Brain pericyte (primary cell): ENCODE measurements at regions not wholly inside any gene's neighbourhood (a gene's known extent, or its start where the extent isn't known, plus 50 kb on each side); places are given as distances from the start of the nearest gene placed in this dataset.
"Not testable (repeated sequence)": the region's sequence is repeated elsewhere in the genome, so short reads cannot be mapped to it uniquely, and the experiment has no call there.

Source experiments
- DNase-seq: peaks from one replicate; pipeline ENCODE4 v3.0.0-alpha.2; 2012; ENCODE audit warnings: low read depth, low spot score

- DNase-seq: not testable (repeated sequence)
These were observed 195.6 kb downstream of the BCL2L11 start for GRCh38 chr2:111316221-111316741.

DNA sequence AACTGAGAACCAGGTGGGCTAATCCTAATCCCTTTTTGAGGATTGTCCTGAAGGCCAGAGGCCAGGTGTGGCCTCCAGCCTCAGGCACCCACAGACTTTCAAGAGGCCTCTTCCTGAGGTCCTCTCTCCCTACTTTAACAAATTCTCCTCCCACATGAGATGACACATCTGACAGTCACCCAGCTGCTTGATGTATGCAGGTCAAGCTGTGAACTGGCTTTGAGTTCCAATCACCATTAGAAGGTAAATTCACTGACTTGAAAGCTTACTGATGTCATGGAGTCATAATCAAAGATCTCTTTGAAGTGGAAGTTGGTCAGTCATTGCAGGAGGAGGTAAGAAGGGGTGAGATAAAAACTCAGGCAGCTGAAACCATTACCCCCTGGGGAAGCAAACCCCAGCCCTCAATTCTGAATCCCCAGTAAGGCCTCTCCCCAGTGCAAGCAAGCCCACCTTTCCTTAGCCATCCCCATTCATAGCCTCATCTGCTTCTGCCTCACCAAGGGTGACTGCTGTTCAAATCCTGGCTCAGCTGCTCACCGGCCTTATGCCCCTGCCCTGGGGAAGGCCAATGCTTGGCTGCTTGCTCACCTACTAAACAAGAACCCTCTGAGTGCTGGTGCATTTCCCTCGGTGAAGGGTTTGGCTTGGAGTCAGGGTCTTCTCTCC is 196.3 kb downstream of the BCL2L11 start:
- not testable (repeated sequence) for DNase-seq

DNA sequence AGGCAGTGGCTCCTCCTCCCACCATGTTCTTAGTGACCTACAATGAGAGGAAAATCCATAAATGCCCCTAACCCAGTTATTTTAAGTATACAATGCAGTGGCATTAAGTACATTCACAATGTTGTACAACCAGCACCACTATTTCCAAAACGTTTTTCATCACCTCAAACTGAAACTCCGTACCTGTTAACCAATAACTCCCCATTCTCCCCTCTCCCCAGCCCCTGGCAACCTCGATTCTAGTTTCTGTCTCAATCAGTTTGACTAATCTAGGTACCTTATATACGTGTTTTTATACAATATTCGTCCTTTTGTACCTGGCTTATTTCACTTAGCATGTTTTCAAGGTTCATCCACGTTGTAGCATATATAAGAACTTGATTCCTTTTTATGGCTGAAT is 198.8 kb downstream of the BCL2L11 start:
- DNase-seq: not testable (repeated sequence)

DNA sequence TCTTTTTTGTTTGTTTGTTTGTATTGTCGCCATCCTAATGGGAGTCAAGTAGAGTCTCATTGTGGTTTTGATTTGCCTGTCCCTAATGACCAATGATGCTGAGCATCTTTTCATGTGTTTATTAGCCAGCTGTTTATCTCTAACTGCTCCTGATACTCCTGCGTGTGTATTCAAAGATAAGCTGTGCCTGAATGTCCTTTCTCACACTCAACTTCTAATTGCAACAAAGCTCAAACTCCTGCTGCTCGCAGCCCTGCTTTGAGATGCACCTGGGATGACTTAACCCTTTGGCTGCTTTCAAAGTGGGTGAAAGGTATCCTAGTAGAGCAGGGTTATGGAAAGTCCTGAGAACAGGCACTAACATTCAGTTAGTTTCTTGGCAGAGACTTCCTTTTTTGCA is 199.6 kb downstream of the BCL2L11 start:
- DNase-seq: not testable (repeated sequence)

DNA sequence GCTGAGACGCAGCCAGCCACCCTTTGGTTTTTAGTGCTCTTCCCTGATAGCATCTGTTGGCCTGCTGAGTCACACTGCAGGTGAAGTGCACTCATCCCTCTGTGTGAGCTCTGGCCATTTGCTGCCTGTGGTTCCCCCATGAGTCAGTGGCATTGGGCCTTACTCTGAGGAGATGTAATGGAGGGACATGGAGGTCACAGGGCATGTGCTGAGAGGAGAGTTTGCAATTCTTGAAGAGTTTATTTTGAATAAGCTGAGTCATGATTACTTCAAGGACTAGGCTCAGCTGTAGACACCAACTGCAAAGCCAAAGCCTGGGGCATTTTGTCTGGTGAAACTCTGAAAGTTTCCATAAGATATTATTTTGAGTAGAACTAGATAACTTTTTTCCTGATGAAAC is 200.3 kb downstream of the BCL2L11 start:
- peak; percentile 72 for DNase-seq

DNA sequence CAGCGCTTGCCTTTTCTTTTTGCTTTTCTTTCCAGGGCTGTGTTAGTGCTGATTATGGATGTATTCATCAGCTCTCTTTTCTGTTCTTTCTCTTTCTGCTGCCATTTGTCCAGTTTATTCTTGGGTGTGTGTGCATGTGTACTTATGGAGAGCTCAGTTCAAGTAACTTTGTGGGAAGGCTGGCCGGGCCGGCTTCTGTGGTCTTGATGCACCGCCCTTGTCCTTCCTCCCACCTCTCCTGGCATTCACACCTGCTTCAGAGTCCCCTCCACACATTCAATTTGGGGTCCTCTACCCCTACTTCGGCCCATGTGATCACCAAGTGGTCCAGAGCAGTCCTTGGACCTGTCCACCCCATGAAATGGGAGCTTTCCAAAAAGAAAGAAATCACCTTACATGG is 202.7 kb downstream of the BCL2L11 start:
- DNase-seq: not testable (repeated sequence)

DNA sequence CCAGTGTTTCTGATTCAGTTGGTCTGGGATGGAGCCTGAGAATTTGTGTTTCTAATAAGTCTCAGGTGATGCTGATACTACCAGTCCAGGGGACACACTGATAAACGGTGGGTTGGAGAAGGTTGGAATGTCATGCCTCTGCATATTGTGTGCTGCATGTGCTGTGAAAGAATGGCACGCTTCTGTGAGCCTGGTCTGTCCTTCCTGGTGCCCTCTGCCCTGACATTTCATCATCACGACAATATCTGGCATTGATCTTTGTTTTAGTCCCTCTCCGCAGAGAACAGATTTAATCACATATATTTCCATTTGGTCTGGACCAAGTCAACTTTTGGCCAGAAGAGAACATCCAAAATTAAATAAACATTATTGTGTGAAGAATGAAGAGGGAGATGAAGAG is 207.0 kb downstream of the BCL2L11 start:
- DNase-seq: not testable (repeated sequence)

- not testable (repeated sequence) for DNase-seq
These were observed 208.6 kb downstream of the BCL2L11 start for GRCh38 chr2:111329309-111329708.

- not testable (repeated sequence) for DNase-seq
These were observed 210.5 kb downstream of the BCL2L11 start for GRCh38 chr2:111331099-111331724.

- DNase-seq: not testable (repeated sequence)
These were observed 214.7 kb downstream of the BCL2L11 start for GRCh38 chr2:111335220-111335907.

DNA sequence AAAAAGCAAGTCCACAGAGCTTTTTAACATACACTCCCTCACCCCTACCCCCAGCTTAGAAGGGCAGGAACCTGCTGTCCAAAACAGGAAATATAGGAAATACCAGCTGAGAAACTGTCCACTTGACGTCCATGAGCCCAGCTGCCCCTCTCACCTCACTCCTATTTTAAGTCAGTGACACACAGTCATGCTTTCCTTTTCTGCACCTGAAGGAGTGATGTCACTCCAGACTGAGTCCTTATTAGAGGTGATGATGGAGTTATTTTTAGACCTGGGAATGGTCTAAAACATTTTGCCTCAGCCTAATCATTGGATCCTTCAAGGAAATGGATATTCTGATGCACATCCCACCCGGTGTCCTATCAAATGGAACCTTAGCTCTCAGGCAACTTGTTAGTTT is 217.8 kb downstream of the BCL2L11 start:
- not testable (repeated sequence) for DNase-seq

- DNase-seq: not testable (repeated sequence)
These were observed 218.8 kb downstream of the BCL2L11 start for GRCh38 chr2:111339476-111339875.

DNA sequence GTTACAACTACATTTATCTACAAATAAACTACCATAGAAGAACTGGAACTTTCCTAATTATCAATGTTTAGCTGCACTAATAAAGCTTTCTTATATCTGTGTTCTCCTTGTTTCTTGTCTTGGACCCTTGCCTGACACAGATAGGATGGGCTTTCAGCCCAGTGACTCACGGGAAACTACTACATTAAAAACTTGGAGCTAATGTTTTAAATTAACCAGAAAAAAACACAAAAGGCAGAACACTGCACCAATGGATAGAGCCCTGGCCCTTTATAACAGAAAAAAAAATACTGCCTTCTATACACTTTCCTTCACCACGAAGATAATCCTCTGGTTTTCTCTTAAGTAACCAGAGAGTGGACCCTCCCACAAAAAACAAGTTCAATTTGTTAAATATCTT is 223.9 kb downstream of the BCL2L11 start:
- DNase-seq: not testable (repeated sequence)

DNA sequence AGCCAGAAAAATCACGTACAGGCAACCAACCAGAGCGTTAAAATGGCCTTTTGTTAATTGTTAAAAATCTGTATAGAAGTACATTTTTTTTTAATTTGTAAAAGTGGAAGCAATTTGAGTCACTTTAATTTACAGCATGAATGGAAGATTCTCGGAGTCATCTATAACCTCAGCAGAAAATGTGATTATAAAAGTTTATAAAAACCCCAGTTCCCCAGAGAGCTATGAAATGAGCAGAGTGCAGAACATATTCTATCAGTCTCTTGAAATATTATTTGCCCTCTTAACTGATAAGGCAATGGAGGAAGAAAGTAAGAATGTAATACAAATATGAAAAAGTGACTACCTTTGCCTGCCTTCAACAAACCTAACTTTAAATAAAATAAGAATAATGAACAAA is 224.7 kb downstream of the BCL2L11 start:
- DNase-seq: not testable (repeated sequence)

DNA sequence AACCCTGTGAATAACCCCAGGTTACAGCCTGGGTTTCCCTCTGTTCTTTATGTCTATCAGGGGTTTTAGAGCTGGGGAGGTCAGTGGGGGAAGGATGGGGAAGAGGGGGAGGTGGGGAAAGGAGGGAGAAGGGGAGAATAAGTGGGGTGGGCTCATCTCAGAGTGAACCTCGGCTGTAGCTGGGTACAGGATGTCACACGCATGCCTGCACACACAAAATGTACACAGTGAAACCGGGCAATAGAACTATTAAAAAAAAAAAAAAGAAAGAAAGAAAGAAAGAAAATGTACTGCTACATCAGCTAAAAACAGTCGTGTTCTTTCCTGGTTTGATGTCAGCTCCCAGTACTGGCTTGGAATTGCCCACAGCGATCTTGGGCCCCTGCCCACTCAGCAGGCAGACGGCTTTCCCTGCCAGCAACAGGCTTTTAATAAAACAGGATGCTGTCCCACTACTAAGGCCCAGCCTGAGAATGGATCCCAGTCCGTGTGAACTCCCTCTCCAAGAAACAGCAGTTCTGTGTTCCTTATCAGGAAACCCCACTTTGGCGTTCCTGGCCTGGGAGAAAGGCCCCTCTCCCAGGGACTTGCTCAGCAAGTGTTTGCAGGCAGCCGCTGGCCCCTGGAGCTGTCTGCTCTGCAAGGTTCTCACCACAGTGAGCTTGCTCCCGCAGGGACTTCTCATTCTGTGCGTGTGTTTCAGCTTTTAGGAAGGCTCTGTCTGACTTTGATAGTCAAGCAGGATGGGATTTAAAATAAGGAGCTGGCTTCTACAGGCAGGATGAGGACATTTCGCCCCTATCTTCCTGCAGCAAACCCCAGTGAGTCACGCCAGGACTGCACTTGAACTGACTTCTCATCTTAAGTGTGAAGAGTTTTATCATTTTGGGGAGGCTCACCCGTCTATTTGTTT is 225.6 kb downstream of the BCL2L11 start:
- DNase-seq: peak; percentile 25

GRCh38 chr2:111347695-111348094 is 227.0 kb downstream of the BCL2L11 start:
- DNase-seq: not testable (repeated sequence)

- not testable (repeated sequence) for DNase-seq
These were observed 227.6 kb downstream of the BCL2L11 start for GRCh38 chr2:111348316-111348715.

- not testable (repeated sequence) for DNase-seq
These were observed 234.5 kb downstream of the BCL2L11 start for GRCh38 chr2:111355022-111355817.

GRCh38 chr2:111355823-111356511 is 235.3 kb downstream of the BCL2L11 start:
- not testable (repeated sequence) for DNase-seq

DNA sequence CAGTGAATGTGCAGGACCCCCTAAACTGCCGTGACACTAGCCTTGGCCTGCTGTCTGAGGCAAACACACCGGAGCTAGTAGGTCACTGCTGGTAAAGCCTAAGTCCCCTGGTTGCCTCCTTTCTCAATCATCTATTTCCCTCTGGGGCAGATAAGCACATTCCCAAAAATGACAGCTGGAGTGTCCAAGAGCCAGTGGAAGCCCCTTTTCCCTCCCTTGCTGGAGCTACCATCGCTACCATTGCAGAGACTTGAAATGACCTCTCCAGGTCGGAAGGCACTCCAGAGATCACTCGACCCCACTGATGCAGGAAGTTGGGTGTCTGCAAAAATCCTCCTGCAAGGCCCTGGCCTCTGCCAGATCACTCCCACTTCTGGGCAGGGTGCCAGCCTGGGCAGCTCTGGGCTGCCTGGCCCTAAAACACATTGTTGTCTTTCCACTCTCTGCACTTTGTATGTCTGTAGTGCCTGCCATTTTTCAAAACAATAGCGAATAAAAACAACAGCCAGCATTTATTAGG is 235.9 kb downstream of the BCL2L11 start:
- DNase-seq: peak; percentile 25
